HFF-Myc (cell line): ENCODE measurements at regions not wholly inside any gene's neighbourhood (a gene's known extent, or its start where the extent isn't known, plus 50 kb on each side); places are given as distances from the start of the nearest gene placed in this dataset.

Experiments used
- DNase-seq: peaks from one replicate; pipeline ENCODE4 v3.0.0-alpha.2; 2011; ENCODE audit warnings: low read depth; ENCODE audit errors: extremely low read depth
- H3K4me3 ChIP-seq: replicated peaks from 2 replicates; pipeline ENCODE4 v1.5.1; 2011; ENCODE audit warnings: low read depth, mild to moderate bottlenecking, control low read depth, low read length
- CTCF ChIP-seq: IDR thresholded peaks from 2 replicates; pipeline ENCODE4 v1.5.1; 2012; ENCODE audit warnings: mild to moderate bottlenecking, low read depth, low read length, control low read depth; ENCODE audit errors: missing control alignments

- TF ChIP-seq CTCF: no peak
- H3K4me3 ChIP-seq: no peak overlapping the region
- DNase-seq: no peak
Observed at GRCh38 chr5:39587675-39588074, 162.9 kb upstream of the DAB2 start.

GRCh38 chr5:39586185-39586584 is 161.4 kb upstream of the DAB2 start:
- TF ChIP-seq CTCF: no peak
- no peak overlapping the region for H3K4me3 ChIP-seq
- no peak for DNase-seq

- no peak for TF ChIP-seq CTCF
- no peak overlapping the region for H3K4me3 ChIP-seq
- no peak for DNase-seq
Observed at GRCh38 chr5:39584927-39585326, 160.1 kb upstream of the DAB2 start.

GRCh38 chr5:39580702-39581453 is 156.1 kb upstream of the DAB2 start:
- no peak for TF ChIP-seq CTCF
- H3K4me3 ChIP-seq: no peak overlapping the region

GRCh38 chr5:39579750-39580149 is 155.0 kb upstream of the DAB2 start:
- no peak for TF ChIP-seq CTCF
- DNase-seq: no peak
- H3K4me3 ChIP-seq: no peak overlapping the region

More at GRCh38 chr5:39580702-39581453, 156.1 kb upstream of the DAB2 start:
- peak; percentile 44 for DNase-seq

- DNase-seq: no peak
- no peak overlapping the region for H3K4me3 ChIP-seq
- no peak for TF ChIP-seq CTCF
Observed at GRCh38 chr5:39578887-39579497, 154.2 kb upstream of the DAB2 start.
